ENCODE measurements at regions not wholly inside any gene's neighbourhood (a gene's known extent, or its start where the extent isn't known, plus 50 kb on each side); places are given as distances from the start of the nearest gene placed in this dataset.

DNA sequence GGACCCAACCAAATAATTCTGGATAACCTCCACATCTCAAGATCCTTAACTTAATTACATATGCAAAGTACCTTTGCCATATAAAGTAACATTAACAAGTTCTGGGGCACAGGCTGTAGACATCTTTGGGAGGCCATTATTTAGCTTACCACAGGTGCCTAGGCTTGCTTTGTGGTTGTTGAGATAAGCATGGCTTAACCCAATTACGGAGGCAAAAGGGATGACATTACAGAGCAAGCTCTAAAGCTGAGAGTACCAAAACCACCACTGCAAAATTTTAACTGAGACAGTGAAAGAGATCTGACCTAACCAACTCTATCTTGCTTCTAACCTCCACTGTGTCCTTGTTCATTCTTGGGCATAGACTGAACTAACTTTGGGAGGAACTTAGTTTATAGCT, 502.9 kb upstream of the ATXN8OS start:
- no peak for DNase-seq

DNA sequence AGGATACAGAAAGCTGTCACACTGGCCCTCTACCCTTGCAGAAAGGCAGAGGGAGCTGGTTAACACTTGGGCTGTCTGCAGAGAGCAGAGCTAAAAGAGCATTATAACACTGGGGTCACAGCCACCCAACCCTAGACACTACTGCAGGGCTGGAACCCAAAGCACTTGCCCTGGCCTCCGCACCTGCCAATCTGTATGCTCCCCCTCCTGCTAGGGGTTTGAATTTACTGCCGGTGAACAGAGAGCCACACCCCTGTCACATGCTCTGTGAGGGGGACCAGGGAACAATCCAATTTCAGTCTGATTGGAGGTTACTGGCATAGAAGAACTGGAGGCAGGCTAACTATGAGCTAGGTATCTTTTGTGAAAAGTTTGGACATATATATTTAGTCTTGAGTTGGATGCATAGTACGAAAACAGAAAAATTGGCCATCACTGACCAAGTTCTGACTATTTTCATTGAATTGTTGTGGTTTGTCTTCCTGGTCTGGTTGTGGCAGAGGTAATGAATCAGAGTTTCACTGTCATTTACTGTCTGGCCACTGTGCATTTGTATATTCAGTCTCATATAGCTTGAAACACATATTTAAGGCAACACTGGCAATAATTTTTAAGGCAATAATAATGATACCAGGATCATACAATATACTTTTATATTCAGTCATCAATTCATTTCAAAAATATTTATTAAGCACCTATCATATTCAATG, 504.3 kb upstream of the ATXN8OS start:
- Histone ChIP-seq H3K27me3 (no peaks in the 10 kb centered on the region), H3K9me3 (no peaks in the 10 kb centered on the region), H3K36me3 (no peaks in the 10 kb centered on the region), H3K4me3 (no peak overlapping the region), H3K4me1 (no peaks in the 10 kb centered on the region), H3K27ac (no peak overlapping the region)
- intact Hi-C loops (cut with DNase I) = no loop called here
- ATAC-seq (no peak), DNase-seq (no peak)
- TF ChIP-seq, protein P1, sequence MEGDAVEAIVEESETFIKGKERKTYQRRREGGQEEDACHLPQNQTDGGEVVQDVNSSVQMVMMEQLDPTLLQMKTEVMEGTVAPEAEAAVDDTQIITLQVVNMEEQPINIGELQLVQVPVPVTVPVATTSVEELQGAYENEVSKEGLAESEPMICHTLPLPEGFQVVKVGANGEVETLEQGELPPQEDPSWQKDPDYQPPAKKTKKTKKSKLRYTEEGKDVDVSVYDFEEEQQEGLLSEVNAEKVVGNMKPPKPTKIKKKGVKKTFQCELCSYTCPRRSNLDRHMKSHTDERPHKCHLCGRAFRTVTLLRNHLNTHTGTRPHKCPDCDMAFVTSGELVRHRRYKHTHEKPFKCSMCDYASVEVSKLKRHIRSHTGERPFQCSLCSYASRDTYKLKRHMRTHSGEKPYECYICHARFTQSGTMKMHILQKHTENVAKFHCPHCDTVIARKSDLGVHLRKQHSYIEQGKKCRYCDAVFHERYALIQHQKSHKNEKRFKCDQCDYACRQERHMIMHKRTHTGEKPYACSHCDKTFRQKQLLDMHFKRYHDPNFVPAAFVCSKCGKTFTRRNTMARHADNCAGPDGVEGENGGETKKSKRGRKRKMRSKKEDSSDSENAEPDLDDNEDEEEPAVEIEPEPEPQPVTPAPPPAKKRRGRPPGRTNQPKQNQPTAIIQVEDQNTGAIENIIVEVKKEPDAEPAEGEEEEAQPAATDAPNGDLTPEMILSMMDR (IDR thresholded peaks at IDR 0.05) = no peak

More for the DNA sequence above, 502.9 kb upstream of the ATXN8OS start:
- Histone ChIP-seq H3K27me3 (no peaks in the 10 kb centered on the region), H3K9me3 (no peaks in the 10 kb centered on the region), H3K27ac (no peak overlapping the region), H3K4me1 (no peaks in the 10 kb centered on the region), H3K4me3 (no peak overlapping the region), H3K36me3 (no peaks in the 10 kb centered on the region)
- TF ChIP-seq, protein P1 (IDR thresholded peaks at IDR 0.05) = no peak
- intact Hi-C loops (cut with DNase I) = no loop called here
- ATAC-seq = no peak

DNA sequence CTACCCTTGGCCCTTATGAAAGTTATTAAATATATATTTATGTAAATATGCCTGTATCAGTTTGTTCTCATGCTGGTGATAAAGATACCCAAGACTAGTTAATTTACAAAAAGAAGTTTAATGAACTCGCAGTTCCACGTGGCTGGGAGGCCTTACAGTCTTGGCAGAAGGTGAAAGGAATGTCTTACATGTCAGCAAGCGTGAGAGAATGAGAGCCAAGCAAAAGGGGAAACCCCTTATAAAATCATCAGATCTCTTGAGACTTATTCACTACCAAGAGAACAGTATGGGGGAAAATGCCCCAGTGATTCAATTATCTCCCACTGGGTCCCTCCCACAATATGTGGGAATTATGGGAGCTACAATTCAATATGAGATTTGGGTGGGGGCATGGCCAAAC, 506.0 kb upstream of the ATXN8OS start:
- DNase-seq (no peak), ATAC-seq (no peak)
- Histone ChIP-seq H3K4me1 (no peaks in the 10 kb centered on the region), H3K27me3 (no peaks in the 10 kb centered on the region), H3K9me3 (no peaks in the 10 kb centered on the region), H3K4me3 (no peak overlapping the region), H3K27ac (no peak overlapping the region), H3K36me3 (no peaks in the 10 kb centered on the region)
- TF ChIP-seq, protein P1 (IDR thresholded peaks at IDR 0.05) = no peak
- intact Hi-C loops (cut with DNase I) = no loop called here

DNA sequence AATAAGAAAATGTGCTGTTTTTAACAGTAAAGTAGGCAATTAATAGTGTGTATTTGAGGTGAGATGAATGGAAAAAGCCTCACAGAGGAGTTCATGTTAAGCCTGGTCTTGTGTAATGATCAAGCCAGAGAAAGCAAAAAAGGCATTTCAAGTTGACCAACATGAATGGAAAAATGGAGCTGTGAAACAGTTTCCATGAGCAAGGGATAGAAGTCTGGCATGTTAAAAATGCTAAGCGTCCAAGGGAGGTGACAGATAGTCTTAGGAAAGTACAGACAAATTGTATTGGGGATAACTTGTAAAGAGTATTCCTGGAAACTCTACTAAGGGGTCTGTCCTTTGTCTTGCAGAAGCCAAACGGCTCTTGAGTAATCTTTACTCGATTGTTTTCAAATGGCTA, 506.8 kb upstream of the ATXN8OS start:
- Histone ChIP-seq H3K27ac (no peak overlapping the region), H3K4me3 (no peak overlapping the region), H3K27me3 (no peaks in the 10 kb centered on the region), H3K4me1 (no peaks in the 10 kb centered on the region), H3K36me3 (no peaks in the 10 kb centered on the region), H3K9me3 (no peaks in the 10 kb centered on the region)
- TF ChIP-seq, protein P1 (IDR thresholded peaks at IDR 0.05) = no peak
- ATAC-seq = no peak
- intact Hi-C loops (cut with DNase I) = no loop called here
- DNase-seq = no peak

DNA sequence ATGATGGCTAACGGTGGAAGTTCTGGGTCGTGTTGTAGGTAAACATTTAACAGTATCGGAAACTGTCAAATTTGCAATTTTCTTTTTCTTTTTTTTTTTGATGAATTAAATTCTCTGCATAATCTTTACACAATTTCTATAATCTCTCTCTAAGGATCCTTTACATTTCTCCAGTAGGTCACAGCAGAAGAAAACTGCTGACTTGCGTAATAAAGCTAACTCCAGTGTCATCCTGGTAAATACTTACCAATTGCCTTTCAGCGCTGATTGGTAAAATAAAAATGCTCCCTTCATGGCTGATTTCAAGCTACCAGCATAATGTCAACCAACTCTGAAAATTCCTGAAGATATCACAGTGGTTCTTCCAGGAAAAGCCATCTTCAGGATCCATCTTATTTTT, 510.5 kb upstream of the ATXN8OS start:
- Histone ChIP-seq H3K4me1 (no peaks in the 10 kb centered on the region), H3K4me3 (no peak overlapping the region), H3K36me3 (no peaks in the 10 kb centered on the region), H3K27me3 (no peaks in the 10 kb centered on the region), H3K27ac (no peak overlapping the region), H3K9me3 (no peaks in the 10 kb centered on the region)
- TF ChIP-seq, protein P1 (IDR thresholded peaks at IDR 0.05) = no peak
- ATAC-seq (no peak), DNase-seq (no peak)
- intact Hi-C loops (cut with DNase I) = no loop called here

DNA sequence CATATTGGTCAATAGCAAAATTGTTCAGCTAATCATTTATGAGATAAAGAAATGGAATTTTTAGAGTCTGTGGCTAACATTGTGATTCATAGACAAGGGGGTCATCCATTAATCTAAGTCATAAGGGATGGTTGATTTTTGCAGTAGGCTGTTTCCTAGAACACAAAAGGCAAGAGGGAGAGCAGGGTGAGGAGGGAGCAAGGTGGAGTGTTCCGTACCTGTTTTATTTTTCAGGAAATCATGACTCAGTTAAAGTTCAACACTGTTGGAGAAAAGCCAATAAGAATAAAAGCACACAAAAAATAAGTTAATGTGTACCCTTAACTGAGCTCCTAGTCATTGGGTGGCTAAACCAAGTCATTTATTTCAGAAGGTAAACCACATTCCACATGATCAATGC, 512.4 kb upstream of the ATXN8OS start:
- no peak for ATAC-seq
- H3K27ac ChIP-seq = no peak overlapping the region
- intact Hi-C loops (cut with DNase I) = no loop called here
- H3K4me1 ChIP-seq = no peaks in the 10 kb centered on the region
- H3K36me3 ChIP-seq = no peaks in the 10 kb centered on the region
- no peaks in the 10 kb centered on the region for H3K27me3 ChIP-seq
- no peaks in the 10 kb centered on the region for H3K9me3 ChIP-seq
- TF ChIP-seq, protein P1 (IDR thresholded peaks at IDR 0.05) = no peak
- no peak for DNase-seq
- H3K4me3 ChIP-seq = no peak overlapping the region
